Stimulated activated CD4-positive, alpha-beta T cell treated with anti-CD3 and anti-CD28 coated beads, Interleukin-4, amount 100 ng/mL, for 24 hours (primary cell): ENCODE measurements at regions not wholly inside any gene's neighbourhood (a gene's known extent, or its start where the extent isn't known, plus 50 kb on each side); places are given as distances from the start of the nearest gene placed in this dataset.
A peak's percentile ranks its signal among the peaks of the same experiment; 100 is the strongest.
"Not testable (repeated sequence)": the region's sequence is repeated elsewhere in the genome, so short reads cannot be mapped to it uniquely, and the experiment has no call there.

Source experiments
- DNase-seq: peaks from one replicate; pipeline ENCODE4 v3.0.0-alpha.2; 2020

GRCh38 chr22:46040471-46041465 is 63.8 kb upstream of the WNT7B start:
- no peak for DNase-seq

- DNase-seq, result no peak
Measured at GRCh38 chr22:46041642-46042041, 64.7 kb upstream of the WNT7B start.

GRCh38 chr22:46042786-46043185 is 65.8 kb upstream of the WNT7B start:
- no peak for DNase-seq

- no peak for DNase-seq
Measured at GRCh38 chr22:46043339-46043738, 66.4 kb upstream of the WNT7B start.

- DNase-seq, result no peak
Measured at GRCh38 chr22:46043816-46044620, 67.1 kb upstream of the WNT7B start.

GRCh38 chr22:46044621-46045458 is 67.9 kb upstream of the WNT7B start:
- peak; percentile 41 for DNase-seq

GRCh38 chr22:46045459-46046298 is 68.7 kb upstream of the WNT7B start:
- no peak for DNase-seq

- no peak for DNase-seq
Measured at GRCh38 chr22:46046299-46046685, 69.3 kb upstream of the WNT7B start.

GRCh38 chr22:46047226-46047625 is 70.3 kb upstream of the WNT7B start:
- no peak for DNase-seq

GRCh38 chr22:46047841-46048595 is 71.1 kb upstream of the WNT7B start:
- DNase-seq, result no peak

GRCh38 chr22:46048661-46049060 is 71.7 kb upstream of the WNT7B start:
- not testable (repeated sequence) for DNase-seq

- no peak for DNase-seq
Measured at GRCh38 chr22:46049726-46050450, 72.9 kb upstream of the WNT7B start.

GRCh38 chr22:46050451-46050845 is 73.5 kb upstream of the WNT7B start:
- no peak for DNase-seq

- no peak for DNase-seq
Measured at GRCh38 chr22:46050916-46051614, 74.1 kb upstream of the WNT7B start.

- DNase-seq, result no peak
Measured at GRCh38 chr22:46051646-46052045, 74.7 kb upstream of the WNT7B start.

GRCh38 chr22:46052331-46052771 is 75.4 kb upstream of the WNT7B start:
- no peak for DNase-seq

- no peak for DNase-seq
Measured at GRCh38 chr22:46052801-46053562, 76.0 kb upstream of the WNT7B start.

GRCh38 chr22:46053563-46054090 is 76.7 kb upstream of the WNT7B start:
- peak; percentile 52 for DNase-seq
